MM.1S (cell line): ENCODE measurements at regions not wholly inside any gene's neighbourhood (a gene's known extent, or its start where the extent isn't known, plus 50 kb on each side); places are given as distances from the start of the nearest gene placed in this dataset.

ENCODE experiments used
- CTCF ChIP-seq: fragments of 300-600 bp; sonication (generic); IDR thresholded peaks from 2 replicates; pipeline ENCODE4 v1.5.1; 2016; ENCODE audit warnings: antibody characterized with exemption, low read length, mixed read lengths
- EZH2 ChIP-seq: fragments of 300-600 bp; sonication (generic); optimal IDR thresholded peaks from 2 replicates; pipeline ENCODE3; 2017; ENCODE audit warnings: low read depth, mild to moderate bottlenecking, antibody characterized with exemption, low read length, mixed read lengths
- EZH2phosphoT487 ChIP-seq: fragments of 300-600 bp; sonication (generic); IDR thresholded peaks from 2 replicates; pipeline ENCODE4 v1.6.1; 2018; ENCODE audit warnings: antibody characterized with exemption, low read length

GRCh38 chr3:174619239-174619638 is 239.9 kb upstream of the NAALADL2 start:
- no peak for TF ChIP-seq CTCF
- no peak for TF ChIP-seq EZH2
- no peak for TF ChIP-seq EZH2phosphoT487
